ENCODE measurements at regions not wholly inside any gene's neighbourhood (a gene's known extent, or its start where the extent isn't known, plus 50 kb on each side); places are given as distances from the start of the nearest gene placed in this dataset.

GRCh38 chr19:57034544-57034943, 85.2 kb upstream of the USP29 start:
- TF ChIP-seq CTCF (IDR thresholded peaks at IDR 0.05; ENCODE audit: low read depth, low read length) (no peak), POLR2A (IDR thresholded peaks at IDR 0.05; ENCODE audit: extremely low read depth, insufficient read length) (no peak), MYC (IDR thresholded peaks at IDR 0.05; ENCODE audit: low read depth, low read length) (no peak), MAX (IDR thresholded peaks at IDR 0.05; ENCODE audit: low read depth, low read length) (no peak)
